Prostate gland (tissue), 2 donors: ENCODE measurements at regions not wholly inside any gene's neighbourhood (a gene's known extent, or its start where the extent isn't known, plus 50 kb on each side); places are given as distances from the start of the nearest gene placed in this dataset.
"Not testable (repeated sequence)": the region's sequence is repeated elsewhere in the genome, so short reads cannot be mapped to it uniquely, and the experiment has no call there.

Experiments used
- DNase-seq: peaks from one replicate; pipeline ENCODE4 v3.0.0-alpha.2; 2019; ENCODE audit warnings: low spot score
- H3K27ac ChIP-seq, 2 donors: fragments of 200-600 bp; sonication (generic); 2 replicates each; pipeline ENCODE4 v1.5.1; 2017 to 2019
- H3K27me3 ChIP-seq: fragments of 200-600 bp; sonication (generic); replicated peaks from 2 replicates; pipeline ENCODE4 v1.5.1; 2019; ENCODE audit not compliant: insufficient read depth
- H3K36me3 ChIP-seq, 2 donors: fragments of 200-600 bp; sonication (generic); 1 replicate in 1 of 2; 2 replicates in 1 of 2; pipeline versions ENCODE4 v1.5.1 to v1.8.1; 2017 to 2019
- H3K4me1 ChIP-seq: fragments of 200-600 bp; sonication (generic); replicated peaks from 2 replicates; pipeline ENCODE4 v1.5.1; 2019
- H3K4me3 ChIP-seq, 2 donors: fragments of 200-600 bp; sonication (generic); 2 replicates each; pipeline ENCODE4 v1.5.1; 2017 to 2019
- H3K9me3 ChIP-seq: fragments of 200-600 bp; sonication (generic); 2 replicates; pipeline ENCODE4 v1.5.1; 2017
- WGBS: methylation state at CpG from one replicate; pipeline ENCODE4 v1.1.5; 2018; 5-methylcytosine and 5-hydroxymethylcytosine counted together
- intact Hi-C: fragments of 100-400 bp; cut with DNase I; formaldehyde crosslinking; loops from one replicate; pipeline ENCODE4 v1.14.2; 2022

DNA sequence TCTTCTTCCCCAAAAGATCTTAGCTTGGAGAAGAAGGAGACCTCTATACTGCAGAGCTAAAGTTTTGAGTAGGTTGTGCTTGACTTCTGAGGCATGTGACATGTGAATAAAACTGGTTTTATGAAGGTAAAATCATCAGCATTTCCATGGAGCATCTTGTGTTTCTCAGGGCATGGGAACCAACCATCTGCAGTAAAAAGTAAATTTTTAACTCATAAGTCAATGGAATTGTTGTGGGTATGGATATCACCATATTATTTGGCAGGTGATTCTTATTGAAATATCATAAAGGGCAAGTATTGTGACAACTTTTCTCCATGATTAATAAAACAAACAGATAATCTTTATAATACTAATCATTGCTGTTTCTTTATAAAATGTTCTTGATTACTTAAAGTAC is 173.0 kb upstream of the ZNF658 start:
- H3K4me3 ChIP-seq, H3K9me3 ChIP-seq, intact Hi-C loops, H3K27me3 ChIP-seq, H3K4me1 ChIP-seq, H3K27ac ChIP-seq, DNase-seq, H3K36me3 ChIP-seq: not testable (repeated sequence)

DNA sequence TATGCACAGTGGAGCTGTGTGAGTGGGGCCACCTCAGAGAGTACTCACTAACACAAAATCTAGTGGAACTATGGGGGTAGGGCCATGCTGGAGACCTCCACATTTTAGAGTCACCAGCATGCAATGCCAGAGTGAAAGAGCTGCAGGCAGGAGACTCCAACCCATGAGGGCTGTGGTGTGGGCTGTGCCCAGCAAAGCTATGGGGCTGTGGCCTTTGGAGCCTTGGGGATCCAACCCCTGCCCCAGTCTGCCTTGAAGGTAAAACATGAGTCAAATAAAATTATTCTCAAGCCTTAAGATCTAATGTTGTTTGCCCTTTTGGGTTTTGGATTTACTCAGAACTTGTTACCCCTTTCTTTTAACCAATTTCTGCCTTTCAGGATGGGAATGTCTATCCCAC is 163.8 kb upstream of the ZNF658 start:
- H3K9me3 ChIP-seq, H3K27me3 ChIP-seq, H3K36me3 ChIP-seq, H3K4me3 ChIP-seq, H3K4me1 ChIP-seq, DNase-seq, intact Hi-C loops, H3K27ac ChIP-seq: not testable (repeated sequence)

DNA sequence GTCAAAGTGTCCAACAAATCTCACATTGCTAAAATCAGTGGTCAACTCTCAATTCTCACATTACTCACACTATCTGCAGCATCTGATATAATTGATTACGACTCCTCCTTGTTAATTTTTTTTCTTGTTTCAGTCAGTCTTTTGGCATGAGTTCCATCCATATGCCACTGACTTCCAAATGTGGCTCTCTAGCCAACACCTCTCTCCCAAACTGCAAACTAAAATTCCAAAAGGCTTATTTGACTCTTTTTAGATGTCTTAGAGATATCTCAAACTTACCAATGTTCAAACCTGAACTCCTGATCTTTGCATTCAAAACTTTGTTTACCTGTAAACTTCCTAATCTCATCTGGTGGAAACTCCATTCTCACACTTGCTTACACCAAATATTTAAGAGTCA is 162.1 kb upstream of the ZNF658 start:
- H3K27ac ChIP-seq, intact Hi-C loops, H3K4me1 ChIP-seq, DNase-seq, H3K4me3 ChIP-seq, H3K9me3 ChIP-seq, H3K36me3 ChIP-seq, H3K27me3 ChIP-seq: not testable (repeated sequence)
- 36% methylated on average over 1 of the region's 1 CpG for WGBS

DNA sequence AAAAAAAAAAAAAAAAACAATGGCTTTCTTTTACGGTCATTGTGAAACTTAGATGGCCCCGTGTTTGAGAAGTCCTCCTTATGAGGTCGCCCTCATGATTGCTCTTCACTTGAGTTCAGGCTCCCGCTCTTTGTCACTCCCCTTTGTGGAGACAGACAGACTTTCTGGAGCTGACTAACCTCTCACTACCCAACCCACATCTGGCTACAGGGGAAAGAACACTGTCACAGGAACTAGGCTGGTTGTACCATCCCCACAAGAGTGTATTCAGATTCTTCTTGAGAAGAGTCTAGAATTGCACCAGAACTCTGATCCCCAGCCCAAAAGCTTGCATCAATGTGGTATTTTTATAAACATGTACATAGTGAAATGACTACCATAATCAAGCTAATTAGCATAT is 160.4 kb upstream of the ZNF658 start:
- intact Hi-C loops, DNase-seq, H3K27ac ChIP-seq, H3K36me3 ChIP-seq, H3K4me1 ChIP-seq, H3K27me3 ChIP-seq, H3K4me3 ChIP-seq, H3K9me3 ChIP-seq: not testable (repeated sequence)
- WGBS = 90% methylated on average over 2 of the region's 4 CpGs

DNA sequence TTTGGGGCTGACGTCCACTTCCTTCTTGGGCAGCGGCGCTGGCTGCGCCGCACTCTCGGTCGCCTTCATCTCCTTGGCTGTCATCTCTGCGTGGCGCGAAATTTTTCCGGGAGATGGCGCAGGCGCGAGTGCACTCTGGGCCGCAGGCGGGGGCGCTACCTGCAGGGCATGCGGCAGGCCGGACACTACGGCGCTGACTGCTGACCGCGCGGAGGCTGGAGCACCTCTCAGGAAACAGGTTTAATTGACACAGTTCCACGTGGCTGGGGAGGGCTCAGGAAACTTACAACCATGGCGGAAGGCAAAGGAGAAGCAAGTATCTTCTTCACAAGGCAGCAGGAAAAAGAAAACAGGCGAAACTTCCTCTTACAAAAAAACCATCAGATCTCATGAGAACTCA is 154.7 kb upstream of the ZNF658 start:
- intact Hi-C loops = not testable (repeated sequence)
- WGBS = 89% methylated on average over 11 of the region's 27 CpGs

DNA sequence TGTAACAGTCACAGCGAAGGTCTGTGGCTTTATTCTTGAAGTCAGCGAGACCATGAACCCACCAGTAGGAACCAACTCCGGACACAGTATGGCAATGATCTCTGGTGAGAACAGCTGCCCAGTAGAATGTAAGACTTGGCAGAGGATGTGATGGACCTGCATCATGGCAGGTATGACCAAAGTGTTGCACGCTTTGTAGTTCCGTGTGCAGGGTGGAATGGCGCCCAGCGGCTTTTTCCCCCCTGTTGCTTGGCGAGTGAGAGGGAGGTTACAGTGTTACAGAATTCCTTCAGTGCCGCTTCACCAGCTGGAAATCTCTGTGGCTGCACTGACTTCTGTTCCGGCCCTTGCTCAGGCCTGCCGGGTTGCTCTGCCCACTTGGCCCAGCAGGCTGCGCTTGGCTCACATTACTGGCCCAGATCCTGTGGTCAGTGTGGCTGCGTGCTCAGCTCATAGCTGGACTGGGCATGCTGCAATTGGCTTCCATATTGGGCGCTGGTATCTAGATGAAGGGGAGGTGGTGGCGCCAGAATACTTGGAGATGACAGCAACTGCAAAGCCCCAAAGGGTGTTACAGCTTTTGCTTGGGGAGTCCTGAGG is 148.1 kb upstream of the ZNF658 start:
- H3K4me1 ChIP-seq, H3K36me3 ChIP-seq, H3K9me3 ChIP-seq, intact Hi-C loops, H3K4me3 ChIP-seq, H3K27me3 ChIP-seq, DNase-seq, H3K27ac ChIP-seq: not testable (repeated sequence)
- 91% methylated on average over 8 of the region's 15 CpGs for WGBS

More for the DNA sequence above, 154.7 kb upstream of the ZNF658 start:
- not testable (repeated sequence) for H3K27me3 ChIP-seq, H3K27ac ChIP-seq, H3K36me3 ChIP-seq, H3K4me3 ChIP-seq, H3K4me1 ChIP-seq, DNase-seq, H3K9me3 ChIP-seq

DNA sequence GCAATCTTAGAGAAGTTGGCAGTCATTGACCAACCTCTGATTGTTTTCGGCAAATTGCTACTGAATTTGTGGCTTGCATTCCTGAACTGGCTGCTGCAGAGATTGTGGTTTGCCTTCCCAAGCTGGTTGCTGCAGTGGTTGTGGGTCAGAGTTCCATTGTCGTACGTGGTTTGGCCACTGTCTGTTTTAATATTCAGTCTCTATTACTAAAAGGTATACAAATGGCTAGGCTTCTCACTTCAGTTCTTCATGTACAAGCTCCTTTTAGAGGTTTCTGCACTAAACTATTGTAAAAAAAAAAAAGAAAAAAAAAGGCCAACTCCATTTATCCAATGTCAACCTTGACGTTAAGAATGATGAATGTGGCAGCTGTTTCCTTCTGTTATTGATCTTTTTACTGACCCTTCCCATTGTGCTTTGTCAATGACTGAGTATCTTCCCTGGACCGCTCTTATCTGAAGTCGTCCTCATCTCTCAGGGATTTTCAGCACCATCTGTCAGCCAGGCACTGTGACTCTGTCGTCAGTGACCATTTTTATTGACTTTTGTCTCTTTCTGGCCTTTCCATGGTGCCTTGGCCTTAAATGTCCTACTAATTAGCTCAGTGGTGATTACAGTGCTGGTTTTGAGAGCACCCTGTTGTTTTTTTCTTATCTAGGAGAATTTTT is 140.6 kb upstream of the ZNF658 start:
- DNase-seq, H3K27ac ChIP-seq, intact Hi-C loops, H3K36me3 ChIP-seq, H3K4me3 ChIP-seq, H3K9me3 ChIP-seq, H3K4me1 ChIP-seq, H3K27me3 ChIP-seq: not testable (repeated sequence)
- no CpG with 5 or more reads among the region's 7 CpGs for WGBS

DNA sequence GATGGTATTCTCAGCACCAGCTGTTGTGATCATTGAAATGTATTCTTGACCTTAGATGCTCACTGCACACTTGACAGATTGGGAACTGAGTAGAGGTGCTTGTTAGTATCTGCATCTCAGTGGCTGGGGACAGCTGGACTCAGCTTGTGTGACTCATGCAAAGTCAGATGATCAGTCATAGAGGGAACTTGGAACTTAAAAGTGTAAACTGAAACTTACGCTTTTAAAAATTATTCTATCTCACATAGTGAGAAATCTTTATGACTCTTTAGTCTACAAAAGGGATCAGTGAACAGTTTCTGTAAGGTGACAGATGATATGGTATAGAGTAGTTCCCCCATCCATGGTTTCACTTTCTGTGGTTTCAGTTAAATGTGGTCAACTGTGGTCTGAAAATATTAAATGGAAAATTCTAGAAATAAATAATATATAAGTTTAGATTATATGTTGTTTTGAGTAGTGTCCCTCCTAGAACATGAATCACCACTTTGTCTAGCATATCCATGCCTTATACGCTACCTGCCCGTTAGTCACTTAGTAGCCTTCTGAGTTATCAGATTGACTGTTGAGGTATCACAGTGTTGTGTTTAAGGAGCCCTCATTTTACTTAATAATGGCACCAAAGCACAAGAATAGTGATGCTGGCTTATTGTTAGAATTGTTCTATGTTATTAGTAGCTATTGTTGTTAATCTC is 135.6 kb upstream of the ZNF658 start:
- WGBS = no CpG with 5 or more reads among the region's 3 CpGs
- H3K4me3 ChIP-seq, H3K36me3 ChIP-seq, H3K27ac ChIP-seq, intact Hi-C loops, DNase-seq, H3K4me1 ChIP-seq, H3K27me3 ChIP-seq, H3K9me3 ChIP-seq: not testable (repeated sequence)

DNA sequence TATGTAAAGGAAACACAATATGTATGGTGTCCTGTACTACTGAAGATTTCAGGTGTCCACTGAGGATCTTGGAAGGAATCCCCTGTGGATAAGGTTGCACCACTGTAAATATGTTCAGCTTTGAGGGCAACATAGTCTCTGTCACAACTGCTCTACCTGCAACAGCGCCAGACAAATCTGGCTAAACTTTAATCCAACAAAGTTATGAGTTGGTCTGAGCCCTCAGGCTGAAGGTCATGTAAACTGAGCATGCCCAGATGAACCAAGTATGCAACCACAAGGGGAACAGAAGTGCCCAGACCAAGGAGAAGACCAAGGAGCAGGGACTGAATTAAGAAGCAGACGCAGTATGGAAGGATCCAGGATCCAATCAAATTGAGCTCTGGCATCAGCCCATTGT is 135.0 kb upstream of the ZNF658 start:
- H3K27ac ChIP-seq, H3K36me3 ChIP-seq, H3K9me3 ChIP-seq, DNase-seq, H3K27me3 ChIP-seq, intact Hi-C loops, H3K4me1 ChIP-seq, H3K4me3 ChIP-seq: not testable (repeated sequence)
- WGBS = no CpG with 5 or more reads among the region's 2 CpGs

DNA sequence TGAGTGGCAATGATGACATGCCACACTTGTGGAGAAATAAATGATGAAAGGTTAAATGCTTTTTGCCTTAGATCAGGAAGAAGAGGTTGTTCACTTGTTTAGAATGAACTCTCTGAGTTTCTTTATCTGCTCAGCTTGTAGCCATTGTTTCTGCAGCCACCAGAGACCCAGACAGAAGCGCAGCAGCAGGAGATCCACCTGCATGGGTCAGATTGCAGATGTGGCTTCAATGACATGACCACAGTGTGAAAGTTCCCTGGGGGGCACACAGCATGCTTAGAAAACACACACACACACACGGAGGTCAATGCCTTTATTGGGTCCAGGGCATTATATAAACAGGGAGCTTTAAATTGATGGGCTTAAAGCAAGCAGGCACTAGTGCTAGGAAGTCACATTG is 129.0 kb upstream of the ZNF658 start:
- H3K27me3 ChIP-seq, intact Hi-C loops, H3K27ac ChIP-seq, H3K36me3 ChIP-seq, H3K4me1 ChIP-seq, H3K4me3 ChIP-seq, DNase-seq, H3K9me3 ChIP-seq: not testable (repeated sequence)
- WGBS = no CpG with 5 or more reads among the region's 2 CpGs

DNA sequence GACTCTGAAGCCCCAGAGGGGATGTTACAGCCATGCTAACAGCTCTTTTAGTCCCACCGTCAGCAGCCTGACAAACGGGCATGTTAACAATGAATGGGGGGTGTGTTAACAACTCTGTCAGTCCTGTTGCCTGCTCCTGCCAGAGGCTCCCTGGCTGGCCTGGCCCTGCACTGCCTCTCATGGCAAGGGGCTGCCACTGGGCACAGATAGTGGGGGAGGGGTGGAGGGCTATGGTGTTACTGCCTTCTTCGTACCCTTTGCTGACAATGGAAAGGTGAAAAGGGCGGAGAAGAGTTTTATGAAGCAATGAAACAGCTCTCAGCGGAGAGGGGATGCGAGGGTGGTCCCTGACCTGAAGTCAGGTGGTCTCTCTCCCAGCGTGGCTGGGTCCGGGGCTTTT is 125.9 kb upstream of the ZNF658 start:
- DNase-seq, H3K4me3 ChIP-seq, H3K27ac ChIP-seq, H3K27me3 ChIP-seq, H3K9me3 ChIP-seq, H3K4me1 ChIP-seq, intact Hi-C loops, H3K36me3 ChIP-seq: not testable (repeated sequence)
- WGBS = 69% methylated on average over 6 of the region's 8 CpGs

DNA sequence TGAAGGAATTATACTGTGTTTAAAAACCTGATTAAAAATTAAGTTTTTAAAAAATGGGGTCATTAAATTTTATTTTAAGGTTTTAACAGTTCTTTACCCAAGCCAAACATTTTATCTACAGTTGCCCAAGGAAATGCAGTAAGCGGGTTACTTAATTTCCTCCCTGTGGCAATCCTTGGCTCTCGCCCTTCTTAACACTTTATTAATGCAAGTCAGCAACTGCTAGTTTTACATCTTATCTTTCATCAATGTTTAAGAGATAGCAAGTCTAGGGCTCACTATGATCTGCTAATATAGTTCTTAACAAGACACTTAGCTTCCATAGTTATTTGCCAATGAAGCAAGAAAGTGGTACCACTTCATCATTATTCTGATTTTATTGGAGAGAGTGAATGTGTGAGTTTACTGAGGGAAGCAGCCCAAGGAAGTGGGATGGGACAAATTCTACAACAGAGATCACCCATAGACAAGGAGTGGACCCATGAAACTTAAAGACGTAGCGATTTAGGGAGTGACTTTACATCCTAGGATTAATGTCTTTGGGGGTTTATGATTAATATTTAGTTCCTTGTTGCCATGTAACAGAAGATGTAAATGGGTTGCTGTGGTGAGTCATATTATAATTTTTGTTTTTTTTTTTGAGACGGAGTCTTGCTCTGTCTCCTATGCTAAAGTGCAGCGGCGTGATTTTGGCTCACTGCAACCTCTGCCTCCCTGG is 120.4 kb upstream of the ZNF658 start:
- no CpG with 5 or more reads among the region's 7 CpGs for WGBS
- H3K4me3 ChIP-seq, H3K4me1 ChIP-seq, H3K9me3 ChIP-seq, DNase-seq, H3K36me3 ChIP-seq, H3K27ac ChIP-seq, H3K27me3 ChIP-seq, intact Hi-C loops: not testable (repeated sequence)
